ENCODE measurements at regions not wholly inside any gene's neighbourhood (a gene's known extent, or its start where the extent isn't known, plus 50 kb on each side); places are given as distances from the start of the nearest gene placed in this dataset.

- no peaks in the 10 kb centered on the region for H3K4me1 Mint-ChIP-seq
- no peak for DNase-seq
- H3K36me3 Mint-ChIP-seq (ENCODE audit: low read depth) = no peaks in the 10 kb centered on the region
- no peak overlapping the region for H3K27ac Mint-ChIP-seq
- peaks cover 7% of the 10 kb centered on the region for H3K9me3 Mint-ChIP-seq
- no peaks in the 10 kb centered on the region for H3K27me3 Mint-ChIP-seq
- POLR2A ChIA-PET = no interaction called here
- no peak overlapping the region for H3K4me3 Mint-ChIP-seq
- CTCF ChIA-PET = no interaction called here
These were observed 378.3 kb downstream of the KCTD16 start for GRCh38 chr5:144548936-144549335.

DNA sequence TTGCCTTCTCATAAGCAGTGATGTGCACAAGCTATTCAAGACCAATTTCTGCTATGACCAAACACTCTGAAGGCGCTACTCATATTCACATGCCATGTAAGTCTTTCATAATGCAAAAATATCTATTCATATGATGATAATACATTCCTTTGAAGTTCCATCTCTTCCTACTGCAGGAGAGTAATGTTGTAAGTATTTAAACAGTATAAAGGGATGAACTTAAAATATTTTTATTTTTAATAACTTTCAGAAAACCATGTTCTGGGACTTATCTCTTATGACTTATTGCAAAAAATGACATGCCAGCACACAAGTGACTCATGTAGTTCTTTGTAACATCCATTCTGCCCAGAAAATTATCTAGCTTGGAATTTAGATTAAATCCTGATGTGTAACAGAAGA is 376.4 kb downstream of the KCTD16 start:
- Mint-ChIP-seq H3K27me3 (no peaks in the 10 kb centered on the region), H3K36me3 (ENCODE audit: low read depth) (no peaks in the 10 kb centered on the region), H3K9me3 (peaks cover 7% of the 10 kb centered on the region), H3K27ac (no peak overlapping the region), H3K4me1 (no peaks in the 10 kb centered on the region), H3K4me3 (no peak overlapping the region)
- ChIA-PET CTCF (no interaction called here), POLR2A (no interaction called here)
- no peak for DNase-seq

DNA sequence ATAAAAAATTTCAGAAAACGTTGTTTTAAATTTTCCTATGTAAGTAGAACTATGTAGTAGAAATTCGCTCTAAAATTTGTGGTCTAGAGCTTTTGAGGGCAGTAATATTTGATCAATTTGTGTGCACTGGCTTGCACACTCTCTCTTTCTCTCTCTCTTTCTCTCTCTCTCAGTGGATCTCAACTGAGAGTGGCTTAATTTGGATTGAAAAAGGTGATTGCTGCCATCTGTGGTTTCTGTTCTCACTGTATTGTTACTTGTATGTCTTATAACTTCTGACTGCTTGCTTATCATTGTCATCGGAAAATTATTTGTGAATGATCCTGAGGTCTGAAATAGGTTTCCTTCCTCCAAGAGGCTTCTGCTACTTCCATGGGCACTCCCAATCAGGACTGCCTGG is 368.2 kb downstream of the KCTD16 start:
- Mint-ChIP-seq H3K4me3 (no peak overlapping the region), H3K27me3 (no peaks in the 10 kb centered on the region), H3K4me1 (no peaks in the 10 kb centered on the region), H3K27ac (no peak overlapping the region), H3K36me3 (ENCODE audit: low read depth) (no peaks in the 10 kb centered on the region), H3K9me3 (no peaks in the 10 kb centered on the region)
- DNase-seq = no peak
- ChIA-PET POLR2A (no interaction called here), CTCF (no interaction called here)
